NCI-H1694 treated with DMSO at 0.1 percent for 48 hours (cell line): ENCODE measurements at regions not wholly inside any gene's neighbourhood (a gene's known extent, or its start where the extent isn't known, plus 50 kb on each side); places are given as distances from the start of the nearest gene placed in this dataset.
"Not testable (repeated sequence)": the region's sequence is repeated elsewhere in the genome, so short reads cannot be mapped to it uniquely, and the experiment has no call there.

Source experiments
- DNase-seq: peaks from one replicate; lab custom pipeline; 2025; lab: John Stamatoyannopoulos, UW

DNA sequence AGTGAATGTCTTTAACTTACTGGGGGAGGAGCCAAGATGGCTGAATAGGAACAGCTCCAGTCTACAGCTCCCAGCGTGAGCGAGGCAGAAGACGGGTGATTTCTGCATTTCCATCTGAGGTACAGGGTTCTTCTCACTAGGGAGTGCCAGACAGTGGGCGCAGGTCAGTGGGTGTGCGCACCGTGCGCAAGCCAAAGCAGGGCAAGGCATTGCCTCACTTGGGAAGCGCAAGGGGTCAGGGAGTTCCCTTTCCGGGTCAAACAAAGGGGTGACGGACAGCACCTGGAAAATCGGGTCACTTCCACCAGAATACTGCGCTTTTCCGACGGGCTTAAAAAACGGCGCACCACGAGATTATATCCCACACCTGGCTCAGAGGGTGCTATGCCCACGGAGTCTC lies 187.3 kb downstream of the CHIC2 start:
- DNase-seq = not testable (repeated sequence)

DNA sequence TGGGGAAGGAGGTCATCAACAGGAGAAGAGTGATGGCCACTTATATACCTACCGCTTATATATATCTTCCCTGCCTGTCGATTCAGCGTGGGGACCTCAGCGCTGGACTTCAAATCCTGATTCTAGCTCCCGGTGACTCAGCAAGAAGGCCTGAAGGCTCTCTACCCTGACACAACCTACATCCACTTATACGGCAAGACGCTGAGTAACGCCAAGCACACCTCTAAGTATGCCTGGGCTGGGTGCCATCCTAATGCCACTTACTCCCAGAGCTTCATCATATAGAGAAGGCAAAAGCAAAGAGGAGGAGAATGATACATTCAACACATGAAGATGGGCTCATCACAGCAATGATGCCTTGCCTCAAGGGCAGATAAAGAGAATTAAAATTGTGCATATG lies 198.3 kb downstream of the CHIC2 start:
- no peak for DNase-seq

DNA sequence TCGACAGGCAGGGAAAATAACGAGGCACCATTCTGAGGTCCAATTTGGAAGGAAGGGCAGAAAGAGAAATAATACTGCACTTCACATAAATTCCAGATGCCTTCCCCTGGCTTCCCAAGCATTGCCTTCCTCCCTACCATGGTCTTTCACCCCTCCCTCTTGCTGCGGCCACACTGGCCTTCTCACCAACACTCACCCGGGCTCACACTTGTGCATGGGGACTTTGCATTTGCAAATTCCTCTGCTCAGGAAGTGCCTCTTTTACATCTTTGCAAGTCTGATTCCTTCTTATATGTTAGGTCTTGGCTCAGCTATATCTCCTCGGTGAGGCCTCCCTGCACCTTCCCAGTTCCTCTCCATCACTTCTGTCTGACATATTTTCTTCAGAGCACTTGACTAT lies 199.4 kb downstream of the CHIC2 start:
- DNase-seq = no peak

DNA sequence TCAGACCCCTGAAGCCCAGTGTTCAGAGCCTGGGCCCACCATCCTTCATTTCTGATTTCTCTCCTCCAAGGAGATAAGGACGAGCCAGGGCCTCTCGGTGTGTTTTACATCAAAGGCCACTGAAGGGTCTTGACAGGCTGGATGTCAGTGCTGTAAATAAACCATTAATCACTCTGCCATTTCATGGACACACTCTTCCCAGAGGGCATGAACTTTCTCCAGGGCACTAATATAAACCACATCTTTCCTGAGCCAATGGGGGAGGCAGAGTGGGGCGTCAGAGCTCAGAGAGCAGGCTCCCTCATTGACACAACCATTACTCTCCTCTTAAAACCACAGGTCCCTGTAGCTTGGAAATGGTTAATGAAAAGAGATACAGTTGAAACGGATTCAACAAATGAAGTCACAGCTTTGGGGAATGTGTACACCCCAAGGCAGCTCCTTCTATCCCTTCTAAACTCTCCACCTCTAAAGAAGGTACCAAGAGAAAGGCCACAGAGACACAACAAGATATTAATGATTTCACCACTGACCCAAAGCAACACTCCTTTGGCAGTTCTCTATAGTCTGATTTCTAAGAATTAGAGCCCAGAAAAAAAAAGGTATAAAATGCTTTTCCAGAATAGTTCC lies 200.6 kb downstream of the CHIC2 start:
- DNase-seq = no peak

DNA sequence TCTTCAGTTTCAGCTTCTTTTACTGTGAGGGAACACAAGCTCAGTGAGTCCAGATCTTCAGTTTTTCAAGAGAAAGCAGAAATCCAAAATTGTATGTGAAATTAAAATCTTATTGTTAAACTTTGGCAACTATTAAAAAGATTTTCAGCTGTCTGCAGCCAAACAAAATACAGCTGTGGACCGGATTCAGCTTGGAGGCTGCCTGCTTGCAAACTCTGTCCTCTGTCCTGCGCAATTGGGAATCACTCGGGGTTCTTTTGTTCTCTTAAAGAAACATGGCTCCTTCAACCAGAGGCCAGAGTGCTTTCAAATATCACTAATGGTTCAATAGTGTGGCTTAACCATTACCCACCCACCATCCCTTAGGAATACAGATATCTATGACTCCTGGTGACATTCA lies 201.2 kb downstream of the CHIC2 start:
- DNase-seq = no peak

DNA sequence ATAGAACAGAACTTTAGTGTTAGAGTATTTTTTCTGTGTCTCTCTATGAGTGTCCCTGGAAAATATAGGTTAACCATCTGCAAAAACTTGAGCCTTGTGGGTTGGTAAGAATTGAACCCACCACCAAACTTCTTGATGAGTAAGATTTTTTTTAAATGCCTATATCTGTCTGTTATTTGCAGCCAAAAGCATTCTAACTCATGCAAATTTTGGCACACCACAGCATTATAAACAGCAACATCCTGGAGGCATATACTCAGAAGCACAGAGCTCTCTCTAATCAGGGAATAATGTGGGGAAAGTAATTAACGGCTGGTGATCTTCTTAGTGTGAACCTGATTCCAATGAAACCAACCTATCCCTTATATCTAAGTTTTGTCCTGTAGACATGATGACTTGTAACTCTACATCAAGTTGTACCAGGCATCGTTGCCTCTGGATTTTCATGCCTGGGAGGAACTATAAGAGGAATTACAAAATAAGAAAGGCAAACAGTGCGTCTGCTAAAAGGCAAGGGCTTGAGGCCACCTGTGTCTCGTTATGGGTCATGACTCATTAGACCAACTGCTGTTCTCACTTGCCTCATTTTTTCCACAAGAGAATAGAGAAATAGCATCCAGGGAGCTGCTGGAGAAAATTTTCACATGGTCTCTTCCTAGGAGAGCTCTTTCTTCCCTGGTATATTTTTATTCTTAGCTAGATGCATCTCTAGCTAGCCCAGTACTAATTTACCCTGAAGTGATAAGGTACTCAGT lies 202.4 kb downstream of the CHIC2 start:
- no peak for DNase-seq

DNA sequence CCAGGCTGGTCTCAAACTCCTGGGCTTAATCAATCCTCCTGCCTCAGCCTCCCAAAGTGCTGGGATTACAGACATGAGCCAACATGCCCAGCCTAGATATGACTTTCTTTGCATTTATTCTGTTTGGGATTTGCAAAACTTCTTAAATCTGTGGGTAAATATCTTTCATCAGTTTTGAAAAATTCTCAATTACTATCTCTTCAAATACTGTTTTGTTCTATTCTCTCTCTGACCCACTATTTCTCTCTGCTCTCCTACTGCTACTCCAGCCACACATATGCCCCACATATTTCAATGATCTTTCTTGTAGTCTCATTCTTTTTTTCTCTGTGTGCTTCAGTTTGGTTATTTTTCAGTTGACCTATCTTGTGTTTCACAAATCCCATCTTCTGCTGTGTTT lies 205.1 kb downstream of the CHIC2 start:
- no peak for DNase-seq

DNA sequence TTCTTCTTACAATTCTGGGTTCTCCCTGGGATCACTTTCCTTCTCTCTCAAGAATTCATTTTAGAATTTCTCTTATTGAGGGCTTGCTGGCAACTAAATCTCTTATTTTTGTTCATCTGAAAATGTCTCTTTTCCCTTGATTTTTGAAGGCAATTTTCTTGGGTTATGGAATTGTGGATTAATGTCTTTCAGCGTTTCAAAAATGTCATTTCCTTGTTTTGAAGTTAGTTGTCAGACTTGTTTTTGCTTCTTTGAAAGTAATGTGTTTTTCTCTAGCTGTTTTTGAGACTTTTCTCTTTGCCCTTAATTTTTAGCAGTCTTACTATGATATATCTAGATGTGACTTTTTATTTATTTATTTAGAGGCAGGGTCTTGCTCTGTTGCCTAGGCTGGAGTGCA lies 205.7 kb downstream of the CHIC2 start:
- no peak for DNase-seq

DNA sequence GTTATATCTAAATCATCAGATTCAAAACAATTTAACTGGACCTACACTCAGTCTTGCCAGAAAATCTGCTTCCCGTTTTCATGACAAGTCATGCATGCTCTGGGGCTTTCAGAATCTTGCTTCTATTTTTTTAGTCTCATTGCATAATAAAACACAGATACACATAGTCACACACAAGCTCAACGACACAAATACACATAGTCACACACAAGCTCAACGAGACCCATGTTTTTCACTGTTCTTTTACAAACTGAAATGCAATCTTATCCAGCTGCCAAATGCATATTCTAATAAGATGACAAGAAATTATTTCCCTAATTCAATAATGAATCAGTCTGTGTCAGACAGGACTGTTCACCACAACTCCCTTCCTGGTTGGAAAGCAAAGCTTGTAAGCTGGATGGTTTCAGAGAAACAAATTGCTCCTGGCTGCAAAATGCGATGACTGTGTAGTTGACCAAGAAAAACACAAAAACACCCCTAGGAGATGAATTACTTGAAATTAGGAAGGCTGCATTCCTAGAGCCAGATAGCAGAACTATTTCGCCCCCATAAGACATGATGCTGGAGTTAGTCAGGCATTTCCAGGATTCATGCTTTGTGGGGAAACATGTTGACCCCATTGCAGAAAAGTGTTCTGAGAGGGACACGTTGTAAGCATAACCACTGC lies 208.7 kb downstream of the CHIC2 start:
- no peak for DNase-seq

DNA sequence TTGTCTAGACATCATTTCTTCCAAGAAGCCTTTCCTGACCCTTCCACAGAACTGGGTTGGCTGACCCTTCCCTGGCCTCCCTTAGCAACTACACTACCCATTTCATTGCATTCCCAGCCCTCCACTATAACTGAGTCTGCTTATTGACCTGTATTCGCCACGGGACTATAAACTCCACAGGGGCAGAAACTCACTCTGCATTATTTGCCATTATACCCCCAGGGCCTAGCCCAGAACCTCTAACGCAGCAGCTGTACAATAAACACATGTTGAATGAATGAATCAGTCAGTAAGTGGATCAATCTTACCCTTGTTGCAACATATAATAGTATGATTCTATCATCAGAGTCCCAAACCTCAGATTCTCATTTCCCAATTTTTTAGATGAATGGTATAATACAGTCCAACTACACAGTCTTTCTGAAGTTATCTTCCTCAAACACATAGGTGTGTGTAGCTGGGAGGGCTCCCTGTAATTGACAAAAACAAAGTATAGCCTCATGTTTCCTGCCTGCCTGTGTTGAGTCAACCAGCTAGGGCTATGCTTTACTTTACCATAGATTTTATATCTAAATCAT lies 209.3 kb downstream of the CHIC2 start:
- no peak for DNase-seq

DNA sequence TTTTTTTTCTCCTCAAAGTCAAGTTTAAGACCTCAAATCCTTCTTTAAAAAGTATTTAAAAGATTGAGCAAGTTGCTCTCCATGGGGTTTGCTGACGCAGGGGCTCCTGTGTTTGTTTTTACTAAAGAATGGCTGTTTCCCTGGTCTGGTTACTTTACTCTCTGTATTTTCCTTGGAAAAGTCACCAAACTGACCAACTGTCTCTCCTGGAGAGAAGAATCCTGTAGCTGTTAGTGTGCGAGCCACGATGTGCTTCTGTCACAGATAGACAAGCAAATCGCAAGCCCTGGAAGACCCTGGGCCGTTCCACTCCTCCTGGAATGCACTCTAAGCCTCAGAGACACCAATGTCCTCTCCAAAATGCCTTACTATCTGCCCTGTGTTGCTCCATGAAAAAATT lies 212.1 kb downstream of the CHIC2 start:
- DNase-seq = no peak

DNA sequence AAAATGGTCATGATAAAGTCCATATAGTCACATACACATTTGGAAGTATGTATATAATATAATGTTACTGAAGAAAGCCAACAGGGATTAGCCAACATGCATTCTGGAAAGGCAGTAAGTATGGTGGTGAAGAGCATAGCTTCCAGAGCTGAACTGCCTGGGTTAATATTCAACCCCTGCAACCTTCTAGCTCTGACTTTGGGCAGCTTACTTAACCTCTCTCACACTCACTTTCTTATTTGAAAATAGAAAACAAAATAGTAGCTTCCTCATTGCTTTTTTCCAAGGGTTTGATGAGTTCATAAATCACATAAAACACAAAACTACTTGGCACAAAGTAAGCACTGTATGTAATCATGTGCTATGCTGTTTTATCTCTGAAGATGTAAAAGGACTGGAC lies 216.4 kb downstream of the CHIC2 start:
- no peak for DNase-seq

DNA sequence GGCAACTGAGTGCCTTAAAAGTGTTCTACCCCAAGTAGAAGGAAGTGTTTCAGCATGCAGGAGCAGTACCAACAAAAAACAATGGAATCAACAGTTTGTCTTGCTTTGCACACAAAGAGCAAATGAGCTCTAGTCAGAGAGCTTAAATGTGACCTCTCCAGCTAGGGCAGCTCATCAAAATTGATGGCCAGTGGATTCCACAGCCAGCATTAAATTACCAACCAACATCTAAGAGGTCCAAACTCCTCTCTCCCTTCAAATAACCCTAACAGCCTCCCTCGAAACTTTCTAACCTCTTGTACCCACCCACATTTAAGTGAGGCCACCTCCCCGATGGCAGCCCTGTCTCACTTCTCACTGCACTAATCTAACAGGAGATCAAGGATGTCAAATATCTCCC lies 219.9 kb downstream of the CHIC2 start:
- DNase-seq = no peak

DNA sequence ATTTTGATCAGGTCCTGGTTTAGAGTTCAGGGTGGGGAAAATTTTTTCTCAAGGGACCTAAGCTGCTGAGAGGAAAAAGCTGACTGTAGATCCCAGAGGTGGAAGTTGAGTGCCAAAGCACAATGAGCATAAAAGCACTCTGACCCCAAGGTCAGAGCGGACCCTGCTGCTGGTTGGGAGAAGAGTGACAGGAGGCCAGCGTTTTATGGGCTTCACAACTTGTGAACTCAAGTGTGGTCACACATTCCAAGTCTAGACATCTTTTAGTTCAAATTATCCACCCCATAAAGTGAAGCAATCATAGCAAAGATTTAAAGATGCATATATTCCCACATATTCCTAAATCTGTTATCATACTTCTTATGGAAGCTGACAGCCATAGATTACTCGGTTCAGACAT lies 220.3 kb downstream of the CHIC2 start:
- DNase-seq = no peak

DNA sequence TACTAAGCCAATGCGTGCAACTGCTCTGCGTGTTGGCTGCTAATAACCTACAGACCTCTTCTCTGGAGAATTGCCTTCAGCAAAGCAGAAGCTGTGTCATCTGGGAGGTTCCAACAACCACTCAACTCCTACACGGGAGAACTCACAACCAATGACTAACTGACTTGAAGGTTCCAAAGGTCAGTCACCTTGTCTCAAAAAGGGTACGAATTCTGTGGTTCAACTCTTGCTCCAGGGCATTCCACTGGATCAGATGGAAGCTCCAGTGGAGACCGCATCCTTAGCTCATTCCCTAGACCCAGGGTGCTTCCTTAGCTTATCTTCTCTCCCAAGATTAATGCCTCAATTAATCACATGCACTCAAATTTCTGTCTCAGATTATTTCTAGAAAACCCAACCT lies 222.7 kb downstream of the CHIC2 start:
- DNase-seq = no peak

DNA sequence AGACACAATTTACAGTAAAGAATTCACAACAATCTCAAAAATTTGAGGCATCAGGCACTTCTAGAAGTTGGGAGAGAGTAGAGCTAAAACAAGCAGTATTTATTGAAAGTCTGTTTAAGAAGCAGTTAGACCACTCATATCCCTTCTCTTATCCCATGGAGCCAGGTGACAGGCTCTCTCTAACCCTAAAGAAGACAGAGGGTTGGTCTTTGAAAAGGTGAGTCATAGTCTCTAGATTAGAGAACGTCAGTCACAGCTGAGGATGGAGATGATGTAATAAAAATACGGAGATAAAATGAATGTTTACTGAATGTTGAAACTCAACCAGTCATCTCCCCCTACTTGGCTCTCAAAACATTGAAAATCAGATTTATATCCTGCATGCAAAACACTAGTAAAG lies 223.8 kb downstream of the CHIC2 start:
- DNase-seq = no peak

DNA sequence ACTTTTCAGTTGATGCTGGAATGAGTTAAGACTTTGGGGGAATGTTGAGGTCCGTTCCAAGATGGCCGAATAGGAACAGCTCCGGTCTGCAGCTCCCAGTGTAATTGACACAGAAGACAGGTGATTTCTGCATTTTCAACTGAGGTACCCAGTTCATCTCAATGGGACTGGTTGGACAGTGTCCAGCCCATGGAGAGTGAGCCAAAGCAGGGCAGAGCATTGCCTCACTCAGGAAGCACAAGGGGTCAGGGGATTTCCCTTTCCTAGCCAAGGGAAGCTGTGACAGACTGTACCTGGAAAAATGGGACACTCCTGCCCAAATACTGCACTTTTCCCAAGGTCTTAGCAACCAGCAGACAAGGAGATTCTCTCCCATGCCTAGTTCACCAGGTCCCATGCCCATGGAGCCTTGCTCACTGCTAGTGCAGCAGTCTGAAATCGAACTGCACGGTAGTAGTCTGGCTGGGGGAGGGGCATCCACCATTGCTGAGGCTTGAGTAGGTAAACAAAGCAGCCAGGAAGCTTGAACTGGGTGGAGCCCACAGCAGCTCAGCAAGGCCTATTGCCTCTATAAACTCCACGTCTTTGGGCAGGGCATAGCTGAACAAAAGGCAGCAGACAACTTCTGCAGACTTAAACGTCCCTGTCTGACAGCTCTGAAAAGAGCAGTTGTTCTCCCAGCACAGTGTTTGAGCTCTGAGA lies 231.0 kb downstream of the CHIC2 start:
- not testable (repeated sequence) for DNase-seq

DNA sequence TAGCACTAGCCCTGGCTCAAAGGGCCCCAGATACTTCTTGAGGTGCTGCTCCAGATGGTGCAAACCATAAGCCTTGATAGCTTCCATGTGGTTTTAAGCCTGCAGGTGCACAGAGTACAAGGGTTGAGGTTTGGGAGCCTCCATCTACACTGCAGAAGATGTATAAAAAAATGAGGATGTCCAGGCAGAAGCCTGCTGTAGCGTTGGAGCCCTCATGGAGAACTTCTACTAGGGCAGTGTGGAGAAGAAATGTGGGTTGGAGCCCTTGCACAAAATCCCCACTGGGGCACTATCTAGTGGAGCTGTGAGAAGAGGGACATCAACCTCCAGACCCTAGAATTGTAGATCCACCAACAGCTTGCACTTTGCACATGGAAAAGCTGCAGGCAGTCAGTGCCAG lies 231.9 kb downstream of the CHIC2 start:
- DNase-seq = no peak

DNA sequence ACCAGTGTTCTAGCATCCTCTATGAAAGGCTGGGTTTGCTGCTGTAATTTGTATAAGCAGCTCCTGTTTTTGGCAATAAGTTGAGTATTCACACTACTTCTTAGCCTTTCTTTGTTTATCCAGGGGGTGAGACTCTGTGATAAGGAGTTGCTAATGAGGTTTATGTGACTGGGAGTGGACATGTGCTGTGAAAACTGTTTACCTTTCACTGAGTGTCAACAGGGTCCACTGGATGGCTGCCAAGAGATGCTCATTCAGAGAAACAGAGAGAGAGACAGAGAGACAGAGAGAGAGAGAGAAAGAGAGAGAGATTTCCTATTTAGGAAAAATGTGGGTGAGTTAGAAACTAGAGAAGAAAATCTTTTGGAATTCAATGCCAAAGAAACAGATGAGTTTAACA lies 233.9 kb downstream of the CHIC2 start:
- DNase-seq = no peak

DNA sequence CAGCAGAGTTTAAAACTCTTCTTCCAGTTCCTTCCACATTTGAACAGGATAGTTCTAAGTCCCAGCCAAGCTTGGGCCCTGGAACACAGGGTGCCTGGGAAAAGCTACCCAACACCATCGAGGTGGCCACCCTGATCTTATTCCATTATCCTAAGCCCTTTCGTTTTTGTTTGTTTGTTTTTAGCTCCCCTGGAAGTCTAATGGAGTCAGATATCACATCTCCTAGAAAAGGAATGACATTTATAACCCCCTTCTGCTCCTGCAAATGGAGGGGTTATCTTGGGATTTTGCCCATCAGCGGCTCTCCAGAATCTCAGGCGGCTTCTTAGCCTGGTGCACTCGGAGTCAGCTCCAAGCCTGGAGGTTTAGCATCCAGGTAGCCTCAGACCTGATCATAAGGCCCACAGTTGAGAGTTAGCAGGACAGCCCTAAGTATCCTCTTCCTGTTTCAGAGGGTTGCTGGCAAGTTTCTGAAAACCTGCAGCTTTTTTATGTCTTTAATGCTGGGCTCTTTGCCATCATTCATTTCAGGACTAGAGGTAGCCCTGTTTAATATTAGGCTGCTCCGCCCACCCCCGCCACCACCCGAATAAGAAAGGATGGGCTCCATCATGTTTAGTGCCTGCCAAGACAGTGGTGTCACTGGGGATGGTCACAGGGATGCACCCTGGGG lies 230.0 kb upstream of the LNX1 start:
- DNase-seq = no peak

DNA sequence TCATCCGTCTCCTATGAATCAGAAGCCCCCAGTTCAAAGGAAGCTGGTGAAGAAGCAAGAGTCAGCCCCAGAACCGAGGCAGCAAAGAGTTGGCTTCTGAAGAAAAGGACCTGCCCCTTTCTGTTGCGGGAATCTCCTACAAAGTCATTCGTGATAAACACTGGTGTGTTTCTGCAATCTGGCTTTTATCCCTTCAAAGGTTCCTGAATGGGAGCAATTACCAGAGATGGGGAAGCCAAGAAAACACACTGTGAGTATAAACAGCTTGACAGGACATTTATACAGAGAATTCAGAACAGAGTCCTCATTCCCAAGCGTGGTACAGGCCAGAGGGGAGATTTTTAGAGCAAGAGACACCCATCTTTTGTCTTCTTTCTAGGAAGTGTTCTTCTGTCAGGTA lies 226.8 kb upstream of the LNX1 start:
- DNase-seq = no peak

DNA sequence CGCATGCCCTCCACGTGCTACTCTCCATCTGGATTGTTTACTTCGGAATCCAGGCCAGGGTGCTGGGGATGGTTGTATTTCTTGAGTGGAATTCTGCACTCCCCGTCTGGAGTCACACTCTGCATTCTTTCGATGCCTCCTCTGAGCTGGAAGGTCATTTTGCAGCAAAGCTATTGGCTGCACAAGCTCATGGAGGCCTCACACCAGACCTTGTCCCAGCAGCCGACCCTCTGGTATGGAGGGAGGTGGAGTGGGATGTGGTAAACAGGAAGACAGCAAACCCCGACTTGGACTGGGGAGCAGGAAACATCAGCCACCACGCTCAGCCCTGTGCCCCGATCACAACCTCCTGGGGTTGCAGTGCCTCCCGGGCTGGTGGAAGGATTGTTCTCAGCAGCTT lies 225.3 kb upstream of the LNX1 start:
- DNase-seq = no peak
